HEK293 (cell line): ENCODE measurements at regions not wholly inside any gene's neighbourhood (a gene's known extent, or its start where the extent isn't known, plus 50 kb on each side); places are given as distances from the start of the nearest gene placed in this dataset.

Experiments
- CTCF ChIP-seq: fragments of 450-650 bp; formaldehyde crosslinking; IDR thresholded peaks from 2 replicates; pipeline ENCODE4 v1.5.1; 2016; ENCODE audit warnings: missing biosample characterization, missing genetic modification characterization
- HOXD13 ChIP-seq: sonication (generic); formaldehyde crosslinking; IDR thresholded peaks from 2 replicates; pipeline ENCODE4 v1.8.0; 2022; ENCODE audit warnings: missing genetic modification reagents, borderline replicate concordance
- OSR2 ChIP-seq: fragments of 450-650 bp; formaldehyde crosslinking; IDR thresholded peaks from 2 replicates; pipeline ENCODE4 v1.5.1; 2016; ENCODE audit warnings: missing biosample characterization, missing genetic modification characterization
- SP2 ChIP-seq: fragments of 450-650 bp; formaldehyde crosslinking; IDR thresholded peaks from 2 replicates; pipeline ENCODE4 v1.5.1; 2016; ENCODE audit warnings: missing biosample characterization, missing genetic modification characterization
- ZNF114 ChIP-seq: fragments of 450-650 bp; formaldehyde crosslinking; IDR thresholded peaks from 2 replicates; pipeline ENCODE4 v1.5.0; 2017; ENCODE audit warnings: missing biosample characterization, missing genetic modification characterization
- ZNF23 ChIP-seq: fragments of 450-650 bp; formaldehyde crosslinking; IDR thresholded peaks from 2 replicates; pipeline ENCODE4 v1.5.1; 2016; ENCODE audit warnings: missing biosample characterization, missing genetic modification characterization, borderline replicate concordance
- ZNF629 ChIP-seq: fragments of 450-650 bp; formaldehyde crosslinking; IDR thresholded peaks from 2 replicates; pipeline ENCODE4 v1.5.1; 2017; ENCODE audit warnings: missing biosample characterization, missing genetic modification characterization
- ZNF670 ChIP-seq: fragments of 450-650 bp; formaldehyde crosslinking; IDR thresholded peaks from 2 replicates; pipeline ENCODE4 v1.5.1; 2016; ENCODE audit warnings: missing biosample characterization, missing genetic modification characterization, low read depth
- ZSCAN18 ChIP-seq: fragments of 450-650 bp; formaldehyde crosslinking; IDR thresholded peaks from 2 replicates; pipeline ENCODE4 v1.5.1; 2016; ENCODE audit warnings: missing biosample characterization, missing genetic modification characterization

- TF ChIP-seq CTCF (tag by site-specific recombination), result no peak
- TF ChIP-seq ZNF23 (tag by site-specific recombination), result no peak
- no peak for TF ChIP-seq OSR2 (tag by site-specific recombination)
- TF ChIP-seq ZSCAN18 (tag by site-specific recombination), result no peak
- no peak for TF ChIP-seq HOXD13
- no peak for TF ChIP-seq ZNF670 (tag by site-specific recombination)
- no peak for TF ChIP-seq ZNF114 (tag by site-specific recombination)
- TF ChIP-seq ZNF629 (tag by site-specific recombination), result no peak
- no peak for TF ChIP-seq SP2 (tag by site-specific recombination)
Measured at GRCh38 chr4:154081391-154081790, 292.5 kb upstream of the SFRP2 start.
